DND-41 (cell line): ENCODE measurements at regions not wholly inside any gene's neighbourhood (a gene's known extent, or its start where the extent isn't known, plus 50 kb on each side); places are given as distances from the start of the nearest gene placed in this dataset.

ENCODE experiments used
- CTCF ChIP-seq: IDR thresholded peaks from 2 replicates; pipeline ENCODE4 v1.5.1; 2012; ENCODE audit warnings: borderline replicate concordance, low read length, moderate library complexity, mild to moderate bottlenecking; ENCODE audit not compliant: poor library complexity, severe bottlenecking; ENCODE audit errors: extremely low read depth
- EZH2 ChIP-seq: IDR thresholded peaks from 3 replicates; pipeline ENCODE4 v1.6.1; 2012; ENCODE audit warnings: borderline replicate concordance, low read depth, mild to moderate bottlenecking, moderate library complexity, low read length, inconsistent platforms; ENCODE audit not compliant: severe bottlenecking

- TF ChIP-seq CTCF, result no peak
- TF ChIP-seq EZH2, result no peak
Measured at GRCh38 chr4:81814987-81815541, 343.4 kb upstream of the RASGEF1B start.
